Panc1 (cell line): ENCODE measurements at regions not wholly inside any gene's neighbourhood (a gene's known extent, or its start where the extent isn't known, plus 50 kb on each side); places are given as distances from the start of the nearest gene placed in this dataset.

Experiments used
- ATAC-seq: fragments of 200-7000 bp; cut with Tn5 transposase; 2 replicates; pipeline ENCODE4 v1.9.1; 2020; ENCODE audit warnings: mild to moderate bottlenecking, moderate library complexity
- BruUV-seq: library from RNA; stranded (reverse); fragments of 400-500 nt; replicated peaks from 2 replicates; lab custom pipeline; 2021; lab: Mats Ljungman, UMichigan
- CTCF ChIA-PET: fragments of 300-600 bp; sonication (Branson Sonifier 250); formaldehyde crosslinking; loops from one replicate; lab custom pipeline; 2022; ENCODE audit warnings: antibody characterized with exemption; lab: Charles Lee
- POLR2A ChIA-PET: fragments of 300-600 bp; sonication (Branson Sonifier 250); formaldehyde crosslinking; loops from one replicate; lab custom pipeline; 2022; ENCODE audit warnings: antibody characterized with exemption; lab: Charles Lee
- DNase-seq: peaks from one replicate; pipeline ENCODE4 v3.0.0-alpha.2; 2010; ENCODE audit warnings: low read depth, low spot score
- H3K27ac ChIP-seq: 2 replicates; pipeline ENCODE4 v1.5.1; 2011; ENCODE audit warnings: mild to moderate bottlenecking, low read length, inconsistent platforms
- H3K27me3 ChIP-seq: fragments of 200-500 bp; sonication (Bioruptor generic); 2 replicates; pipeline ENCODE4 v1.6.0; 2014; ENCODE audit warnings: low read length, inconsistent platforms; ENCODE audit not compliant: control insufficient read depth, insufficient read depth
- H3K36me3 ChIP-seq: fragments of 200-500 bp; sonication (Bioruptor generic); 2 replicates; pipeline ENCODE4 v1.5.1; 2014; ENCODE audit warnings: inconsistent platforms, mild to moderate bottlenecking, low read length, moderate library complexity; ENCODE audit not compliant: control insufficient read depth, insufficient read depth
- H3K4me1 ChIP-seq: 2 replicates; pipeline ENCODE4 v1.5.1; 2011; ENCODE audit warnings: inconsistent platforms, mild to moderate bottlenecking, low read length, moderate library complexity; ENCODE audit not compliant: control insufficient read depth, insufficient read depth
- H3K4me3 ChIP-seq, 2 experiments: 2 replicates each; pipeline ENCODE4 v1.5.1; 2011 to 2012; ENCODE audit warnings: low read depth in 2 of 2, low read length in 2 of 2, mild to moderate bottlenecking in 2 of 2, inconsistent platforms in 1 of 2, moderate library complexity in 1 of 2
- H3K9me3 ChIP-seq: fragments of 200-500 bp; sonication (Bioruptor generic); 2 replicates; pipeline ENCODE4 v1.5.1; 2014; ENCODE audit warnings: low read depth, mild to moderate bottlenecking, inconsistent platforms, low read length, moderate library complexity; ENCODE audit not compliant: control insufficient read depth, insufficient read depth
- POLR2AphosphoS5 ChIP-seq: IDR thresholded peaks from 2 replicates; pipeline ENCODE4 v1.6.1; 2012; ENCODE audit warnings: mild to moderate bottlenecking, low read depth, low read length, moderate library complexity
- REST ChIP-seq, 2 experiments: IDR thresholded peaks; 2 replicates each; pipeline ENCODE4 v1.6.1; 2011 to 2012; ENCODE audit warnings: low read depth in 2 of 2, control low read depth in 1 of 2, low read length in 1 of 2, mild to moderate bottlenecking in 1 of 2, moderate library complexity in 1 of 2; ENCODE audit not compliant: insufficient read depth in 1 of 2
- SIN3A ChIP-seq: IDR thresholded peaks from 2 replicates; pipeline ENCODE4 v1.6.1; 2012; ENCODE audit warnings: low read depth, mild to moderate bottlenecking, low read length, moderate library complexity, borderline replicate concordance; ENCODE audit not compliant: insufficient read depth
- TCF7L2 ChIP-seq: IDR thresholded peaks from 2 replicates; pipeline ENCODE4 v1.6.1; 2011; ENCODE audit warnings: mild to moderate bottlenecking, low read depth, low read length, inconsistent platforms
- in situ Hi-C: cut with HindIII; loops from 2 replicates; pipeline ENCODE4 v1.10.0; 2016; ENCODE audit warnings: low sequenced_read_pairs, low pct_unique_long_range_greater_than_20kb
- intact Hi-C: fragments of 100-400 bp; cut with micrococcal nuclease; formaldehyde crosslinking; loops from one replicate; pipeline ENCODE4 v1.10.0; 2022; ENCODE audit not compliant: unreplicated experiment
- TF ChIP-seq, protein P1 (sequence below): fragments of 450-650 bp; IDR thresholded peaks from 2 replicates; pipeline ENCODE4 v1.5.1; 2017; ENCODE audit warnings: mild to moderate bottlenecking

DNA sequence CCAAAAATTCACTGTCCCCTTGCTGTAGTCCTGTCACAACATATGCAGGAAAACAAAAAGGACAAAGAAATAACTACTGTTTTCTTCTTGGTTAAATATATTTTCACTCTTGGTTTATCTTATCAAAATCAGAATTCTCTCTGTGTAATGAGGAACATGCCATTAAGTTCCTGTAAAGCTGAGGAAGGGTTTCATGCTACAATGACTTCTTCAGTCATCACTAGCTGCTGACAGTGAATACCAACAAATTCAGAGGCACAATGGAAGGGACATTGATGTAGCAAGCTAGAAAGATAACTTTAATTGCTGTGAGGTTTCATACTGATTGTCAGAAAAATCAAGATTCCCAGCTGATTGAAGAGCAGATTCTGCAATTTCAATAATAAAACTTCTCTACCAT lies 782.9 kb upstream of the HTR2C start:
- Histone ChIP-seq H3K27me3 (no peaks in the 10 kb centered on the region), H3K36me3 (no peaks in the 10 kb centered on the region), H3K27ac (no peak overlapping the region), H3K4me3 (no peak overlapping the region), H3K9me3 (no peaks in the 10 kb centered on the region), H3K4me1 (no peaks in the 10 kb centered on the region)
- BruUV-seq: no TSS peak
- no peak for TF ChIP-seq POLR2AphosphoS5
- no peak for TF ChIP-seq TCF7L2
- TF ChIP-seq REST (IDR thresholded peaks at IDR 0.05; ENCODE audit: insufficient read depth in 1 of 2, low read depth in 2 of 2, low read length in 1 of 2): no peak
- TF ChIP-seq, protein P1, sequence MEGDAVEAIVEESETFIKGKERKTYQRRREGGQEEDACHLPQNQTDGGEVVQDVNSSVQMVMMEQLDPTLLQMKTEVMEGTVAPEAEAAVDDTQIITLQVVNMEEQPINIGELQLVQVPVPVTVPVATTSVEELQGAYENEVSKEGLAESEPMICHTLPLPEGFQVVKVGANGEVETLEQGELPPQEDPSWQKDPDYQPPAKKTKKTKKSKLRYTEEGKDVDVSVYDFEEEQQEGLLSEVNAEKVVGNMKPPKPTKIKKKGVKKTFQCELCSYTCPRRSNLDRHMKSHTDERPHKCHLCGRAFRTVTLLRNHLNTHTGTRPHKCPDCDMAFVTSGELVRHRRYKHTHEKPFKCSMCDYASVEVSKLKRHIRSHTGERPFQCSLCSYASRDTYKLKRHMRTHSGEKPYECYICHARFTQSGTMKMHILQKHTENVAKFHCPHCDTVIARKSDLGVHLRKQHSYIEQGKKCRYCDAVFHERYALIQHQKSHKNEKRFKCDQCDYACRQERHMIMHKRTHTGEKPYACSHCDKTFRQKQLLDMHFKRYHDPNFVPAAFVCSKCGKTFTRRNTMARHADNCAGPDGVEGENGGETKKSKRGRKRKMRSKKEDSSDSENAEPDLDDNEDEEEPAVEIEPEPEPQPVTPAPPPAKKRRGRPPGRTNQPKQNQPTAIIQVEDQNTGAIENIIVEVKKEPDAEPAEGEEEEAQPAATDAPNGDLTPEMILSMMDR: no peak
- no peak for TF ChIP-seq SIN3A
- ATAC-seq: no peak
- in situ Hi-C loops: no loop called here
- no peak for DNase-seq
- ChIA-PET CTCF (no interaction called here), POLR2A (no interaction called here)
- intact Hi-C loops: no loop called here

DNA sequence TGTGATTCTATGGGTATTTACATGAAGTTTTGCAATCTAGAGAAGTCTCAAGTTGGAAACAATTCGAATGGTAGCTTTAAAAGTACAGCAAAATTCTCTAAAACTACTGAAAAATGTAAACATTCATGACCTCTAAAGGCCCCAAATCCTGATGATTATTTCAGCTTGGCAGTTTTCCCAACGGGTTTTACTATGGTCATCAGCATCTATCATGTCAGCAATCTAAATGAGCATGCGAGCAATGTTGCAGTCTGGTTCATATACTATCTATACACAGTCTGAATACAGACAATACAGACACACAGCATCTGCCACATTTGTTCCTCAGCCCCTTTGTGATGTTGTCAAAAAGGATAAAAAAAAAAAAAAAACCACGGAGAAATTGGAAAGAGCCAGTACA lies 790.3 kb upstream of the HTR2C start:
- intact Hi-C loops: no loop called here
- no peak overlapping the region for H3K27ac ChIP-seq
- no peaks in the 10 kb centered on the region for H3K9me3 ChIP-seq
- DNase-seq (no peak), ATAC-seq (no peak)
- H3K4me3 ChIP-seq: no peak overlapping the region
- no peaks in the 10 kb centered on the region for H3K36me3 ChIP-seq
- H3K27me3 ChIP-seq: no peaks in the 10 kb centered on the region
- no peaks in the 10 kb centered on the region for H3K4me1 ChIP-seq
- in situ Hi-C loops: no loop called here
- no TSS peak for BruUV-seq
- TF ChIP-seq POLR2AphosphoS5 (no peak), SIN3A (no peak), REST (IDR thresholded peaks at IDR 0.05; ENCODE audit: insufficient read depth in 1 of 2, low read depth in 2 of 2, low read length in 1 of 2) (no peak), TCF7L2 (no peak)
- TF ChIP-seq, protein P1: no peak
- ChIA-PET POLR2A (no interaction called here), CTCF (no interaction called here)
